Common myeloid progenitor, CD34-positive (primary cell): ENCODE measurements at regions not wholly inside any gene's neighbourhood (a gene's known extent, or its start where the extent isn't known, plus 50 kb on each side); places are given as distances from the start of the nearest gene placed in this dataset.

Experiments
- CTCF ChIA-PET: fragments of 350-600 bp; sonication (Branson Sonifier 250); formaldehyde crosslinking; loops from one replicate; lab custom pipeline; 2021; ENCODE audit warnings: antibody characterized with exemption; lab: Charles Lee
- POLR2A ChIA-PET: fragments of 350-600 bp; sonication (Branson Sonifier 250); formaldehyde crosslinking; loops from one replicate; lab custom pipeline; 2021; ENCODE audit warnings: antibody characterized with exemption; lab: Charles Lee
- DNase-seq, 3 donors: peaks; one replicate each; pipeline versions ENCODE4 v3.0.0 to v3.0.0-alpha.2; 2013
- H3K27ac ChIP-seq, 2 experiments: 1 replicate in 1 of 2; 2 replicates in 1 of 2; pipeline ENCODE4 v1.7.0; 2013; ENCODE audit warnings: inconsistent platforms in 2 of 2, low read length in 2 of 2, mild to moderate bottlenecking in 2 of 2, low read depth in 1 of 2, moderate library complexity in 1 of 2; ENCODE audit not compliant: severe bottlenecking in 2 of 2, insufficient read depth in 1 of 2, poor library complexity in 1 of 2
- H3K27me3 ChIP-seq, 5 experiments: replicated peaks in 2 of 5; 1 replicate in 3 of 5; 2 replicates in 2 of 5; pipeline versions ENCODE4 v1.6.1 to v1.7.0; 2013; ENCODE audit warnings: low read length in 4 of 5, mild to moderate bottlenecking in 2 of 5, moderate library complexity in 2 of 5, inconsistent platforms in 1 of 5; ENCODE audit not compliant: insufficient read depth in 5 of 5, control insufficient read depth in 4 of 5
- H3K36me3 ChIP-seq, 4 experiments: 1 replicate in 2 of 4; 2 replicates in 2 of 4; pipeline versions ENCODE4 v1.6.1 to v1.7.0; 2013; ENCODE audit warnings: low read length in 3 of 4, control low read depth in 1 of 4, mild to moderate bottlenecking in 1 of 4; ENCODE audit not compliant: control insufficient read depth in 4 of 4, insufficient read depth in 4 of 4
- H3K4me1 ChIP-seq, 4 experiments: 1 replicate in 3 of 4; 2 replicates in 1 of 4; pipeline versions ENCODE4 v1.6.1 to v1.7.1; 2013; ENCODE audit warnings: low read length in 3 of 4, mild to moderate bottlenecking in 3 of 4, control low read depth in 1 of 4, inconsistent platforms in 1 of 4, moderate library complexity in 1 of 4; ENCODE audit not compliant: control insufficient read depth in 4 of 4, insufficient read depth in 4 of 4; ENCODE audit errors: control extremely low read depth in 1 of 4
- H3K4me3 ChIP-seq, 7 experiments: 1 replicate in 4 of 7; 2 replicates in 3 of 7; pipeline versions ENCODE4 v1.5.1 to v1.7.0; 2013; ENCODE audit warnings: mild to moderate bottlenecking in 7 of 7, low read length in 6 of 7, moderate library complexity in 6 of 7, inconsistent platforms in 2 of 7, low read depth in 2 of 7, control low read depth in 1 of 7; ENCODE audit not compliant: insufficient read depth in 4 of 7, control insufficient read depth in 1 of 7; ENCODE audit errors: extremely low read depth in 1 of 7
- H3K9me3 ChIP-seq, 5 experiments: 1 replicate in 4 of 5; 2 replicates in 1 of 5; pipeline versions ENCODE4 v1.6.1 to v1.7.1; 2013; ENCODE audit warnings: low read length in 4 of 5, mild to moderate bottlenecking in 2 of 5, inconsistent platforms in 1 of 5, low read depth in 1 of 5, moderate library complexity in 1 of 5; ENCODE audit not compliant: control insufficient read depth in 4 of 5, insufficient read depth in 2 of 5; ENCODE audit errors: control extremely low read depth in 1 of 5
- WGBS: methylation state at CpG from one replicate; pipeline ENCODE4 v1.1.5; 2013; ENCODE audit not compliant: insufficient coverage; 5-methylcytosine and 5-hydroxymethylcytosine counted together

GRCh38 chr1:29417971-29418370, 181.6 kb downstream of the PTPRU start:
- H3K27ac ChIP-seq = no peak overlapping the region
- peaks cover 0 to 8% (median 0%) of the 10 kb centered on the region in 5 experiments for H3K9me3 ChIP-seq
- no peaks in the 10 kb centered on the region for H3K36me3 ChIP-seq
- POLR2A ChIA-PET = no interaction called here
- no peak overlapping the region for H3K4me3 ChIP-seq
- DNase-seq = no peak
- CTCF ChIA-PET = no interaction called here
- WGBS = 87% methylated on average over 5 of the region's 5 CpGs
- H3K27me3 ChIP-seq = peaks cover 0 to 25% (median 6%) of the 10 kb centered on the region in 5 experiments
- H3K4me1 ChIP-seq = no peaks in the 10 kb centered on the region

- no peak for DNase-seq
- H3K27ac ChIP-seq = no peak overlapping the region
- ChIA-PET POLR2A (no interaction called here), CTCF (no interaction called here)
- peaks cover 0 to 8% (median 0%) of the 10 kb centered on the region in 5 experiments for H3K9me3 ChIP-seq
- H3K27me3 ChIP-seq = peaks cover 0 to 27% (median 6%) of the 10 kb centered on the region in 5 experiments
- 91% methylated on average over 12 of the region's 14 CpGs for whole genome bisulfite sequencing
- no peak overlapping the region for H3K4me3 ChIP-seq
- no peaks in the 10 kb centered on the region for H3K4me1 ChIP-seq
- H3K36me3 ChIP-seq = no peaks in the 10 kb centered on the region
Measured at GRCh38 chr1:29417147-29417858, 181.0 kb downstream of the PTPRU start.

- no peaks in the 10 kb centered on the region for H3K36me3 ChIP-seq
- H3K27me3 ChIP-seq = peaks cover 0 to 28% (median 6%) of the 10 kb centered on the region in 5 experiments
- CTCF ChIA-PET = no interaction called here
- WGBS = 71% methylated on average over 12 of the region's 13 CpGs
- no peaks in the 10 kb centered on the region for H3K4me1 ChIP-seq
- no peak overlapping the region for H3K4me3 ChIP-seq
- POLR2A ChIA-PET = no interaction called here
- H3K27ac ChIP-seq = no peak overlapping the region
- H3K9me3 ChIP-seq = peaks cover 0 to 7% (median 0%) of the 10 kb centered on the region in 5 experiments
- no peak for DNase-seq
Measured at GRCh38 chr1:29416267-29417146, 180.2 kb downstream of the PTPRU start.

GRCh38 chr1:29415861-29416260, 179.5 kb downstream of the PTPRU start:
- WGBS = 71% methylated on average over 3 of the region's 3 CpGs
- no peak overlapping the region for H3K27ac ChIP-seq
- peaks cover 0 to 28% (median 6%) of the 10 kb centered on the region in 5 experiments for H3K27me3 ChIP-seq
- no peak overlapping the region for H3K4me3 ChIP-seq
- no peaks in the 10 kb centered on the region for H3K4me1 ChIP-seq
- no peaks in the 10 kb centered on the region for H3K36me3 ChIP-seq
- CTCF ChIA-PET = interaction anchor here (1.2 kb wide), 1 partner anchor 10 kb away, joined by 3 read pairs; no protein-coding TSS in a partner anchor
- peaks cover 0 to 3% (median 0%) of the 10 kb centered on the region in 5 experiments for H3K9me3 ChIP-seq
- DNase-seq = no peak
- POLR2A ChIA-PET = no interaction called here

GRCh38 chr1:29415156-29415830, 179.0 kb downstream of the PTPRU start:
- ChIA-PET CTCF (interaction anchor here (1.2 kb wide), 1 partner anchor 11 kb away, joined by 3 read pairs; no protein-coding TSS in a partner anchor), POLR2A (no interaction called here)
- no peak overlapping the region for H3K27ac ChIP-seq
- peak in 1 of 3 donors; percentile 28 for DNase-seq
- WGBS = 77% methylated on average over 4 of the region's 9 CpGs
- H3K36me3 ChIP-seq = no peaks in the 10 kb centered on the region
- peaks cover 0 to 28% (median 6%) of the 10 kb centered on the region in 5 experiments for H3K27me3 ChIP-seq
- H3K9me3 ChIP-seq = peaks cover 0 to 1% (median 0%) of the 10 kb centered on the region in 5 experiments
- H3K4me3 ChIP-seq = no peak overlapping the region
- no peaks in the 10 kb centered on the region for H3K4me1 ChIP-seq

- H3K4me3 ChIP-seq = no peak overlapping the region
- peaks cover 0 to 32% (median 6%) of the 10 kb centered on the region in 5 experiments for H3K27me3 ChIP-seq
- no peaks in the 10 kb centered on the region for H3K4me1 ChIP-seq
- H3K36me3 ChIP-seq = no peaks in the 10 kb centered on the region
- no peak overlapping the region for H3K27ac ChIP-seq
- no peaks in the 10 kb centered on the region for H3K9me3 ChIP-seq
- no peak for DNase-seq
- POLR2A ChIA-PET = no interaction called here
- 41% methylated on average over 2 of the region's 4 CpGs for WGBS
- CTCF ChIA-PET = no interaction called here
Measured at GRCh38 chr1:29414086-29414485, 177.8 kb downstream of the PTPRU start.
